ENCODE measurements at regions not wholly inside any gene's neighbourhood (a gene's known extent, or its start where the extent isn't known, plus 50 kb on each side); places are given as distances from the start of the nearest gene placed in this dataset.

DNA sequence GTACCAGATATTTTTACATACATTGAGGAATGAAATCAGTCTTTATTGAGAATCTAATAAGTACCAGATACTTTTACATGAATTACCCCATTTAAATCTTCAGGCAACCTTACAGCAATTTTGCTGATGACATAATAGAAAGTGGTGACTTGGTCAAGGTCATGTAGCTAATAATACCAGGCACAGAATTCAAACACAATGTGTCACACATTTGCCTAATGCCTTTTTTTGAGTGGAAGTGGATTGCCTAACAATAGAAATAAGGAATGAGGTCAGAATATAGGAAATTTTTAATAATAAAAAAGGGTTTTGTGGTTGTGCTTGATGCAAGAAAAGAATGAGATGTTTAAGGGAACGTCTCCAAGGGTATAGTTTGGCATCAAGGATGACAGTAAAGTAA is 466.6 kb upstream of the IGFBP3 start:
- Histone ChIP-seq H3K27ac (ENCODE audit: low read depth in 1 of 2, low read length in 2 of 2) (no peak overlapping the region), H3K36me3 (ENCODE audit: insufficient read depth, low read length) (no peaks in the 10 kb centered on the region), H3K4me3 (ENCODE audit: low read length) (no peak overlapping the region), H3K9me3 (ENCODE audit: control insufficient read depth in 1 of 2, insufficient read depth in 1 of 2, low read length in 2 of 2) (no peaks in the 10 kb centered on the region), H3K27me3 (ENCODE audit: control insufficient read depth in 1 of 2, insufficient read depth in 2 of 2, low read length in 2 of 2) (no peaks in the 10 kb centered on the region), H3K4me1 (ENCODE audit: insufficient read depth, low read length) (no peaks in the 10 kb centered on the region)
- no peaks in the 10 kb centered on the region for H3K27me3 Mint-ChIP-seq
- H3K27ac Mint-ChIP-seq = no peak overlapping the region
- DNase-seq (no peak), ATAC-seq (ENCODE audit: poor library complexity) (no peak)
- intact Hi-C loops (cut with DNase I, micrococcal nuclease) = no loop called here
- no peaks in the 10 kb centered on the region for H3K9me3 Mint-ChIP-seq
- H3K36me3 Mint-ChIP-seq (ENCODE audit: low read depth) = no peaks in the 10 kb centered on the region
- no peak overlapping the region for H3K4me3 Mint-ChIP-seq
- TF ChIP-seq, protein P1, sequence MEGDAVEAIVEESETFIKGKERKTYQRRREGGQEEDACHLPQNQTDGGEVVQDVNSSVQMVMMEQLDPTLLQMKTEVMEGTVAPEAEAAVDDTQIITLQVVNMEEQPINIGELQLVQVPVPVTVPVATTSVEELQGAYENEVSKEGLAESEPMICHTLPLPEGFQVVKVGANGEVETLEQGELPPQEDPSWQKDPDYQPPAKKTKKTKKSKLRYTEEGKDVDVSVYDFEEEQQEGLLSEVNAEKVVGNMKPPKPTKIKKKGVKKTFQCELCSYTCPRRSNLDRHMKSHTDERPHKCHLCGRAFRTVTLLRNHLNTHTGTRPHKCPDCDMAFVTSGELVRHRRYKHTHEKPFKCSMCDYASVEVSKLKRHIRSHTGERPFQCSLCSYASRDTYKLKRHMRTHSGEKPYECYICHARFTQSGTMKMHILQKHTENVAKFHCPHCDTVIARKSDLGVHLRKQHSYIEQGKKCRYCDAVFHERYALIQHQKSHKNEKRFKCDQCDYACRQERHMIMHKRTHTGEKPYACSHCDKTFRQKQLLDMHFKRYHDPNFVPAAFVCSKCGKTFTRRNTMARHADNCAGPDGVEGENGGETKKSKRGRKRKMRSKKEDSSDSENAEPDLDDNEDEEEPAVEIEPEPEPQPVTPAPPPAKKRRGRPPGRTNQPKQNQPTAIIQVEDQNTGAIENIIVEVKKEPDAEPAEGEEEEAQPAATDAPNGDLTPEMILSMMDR (IDR thresholded peaks at IDR 0.05) = no peak
- POLR2A ChIA-PET = no interaction called here
- CTCF ChIA-PET = no interaction called here
- no peaks in the 10 kb centered on the region for H3K4me1 Mint-ChIP-seq (ENCODE audit: low read depth)

DNA sequence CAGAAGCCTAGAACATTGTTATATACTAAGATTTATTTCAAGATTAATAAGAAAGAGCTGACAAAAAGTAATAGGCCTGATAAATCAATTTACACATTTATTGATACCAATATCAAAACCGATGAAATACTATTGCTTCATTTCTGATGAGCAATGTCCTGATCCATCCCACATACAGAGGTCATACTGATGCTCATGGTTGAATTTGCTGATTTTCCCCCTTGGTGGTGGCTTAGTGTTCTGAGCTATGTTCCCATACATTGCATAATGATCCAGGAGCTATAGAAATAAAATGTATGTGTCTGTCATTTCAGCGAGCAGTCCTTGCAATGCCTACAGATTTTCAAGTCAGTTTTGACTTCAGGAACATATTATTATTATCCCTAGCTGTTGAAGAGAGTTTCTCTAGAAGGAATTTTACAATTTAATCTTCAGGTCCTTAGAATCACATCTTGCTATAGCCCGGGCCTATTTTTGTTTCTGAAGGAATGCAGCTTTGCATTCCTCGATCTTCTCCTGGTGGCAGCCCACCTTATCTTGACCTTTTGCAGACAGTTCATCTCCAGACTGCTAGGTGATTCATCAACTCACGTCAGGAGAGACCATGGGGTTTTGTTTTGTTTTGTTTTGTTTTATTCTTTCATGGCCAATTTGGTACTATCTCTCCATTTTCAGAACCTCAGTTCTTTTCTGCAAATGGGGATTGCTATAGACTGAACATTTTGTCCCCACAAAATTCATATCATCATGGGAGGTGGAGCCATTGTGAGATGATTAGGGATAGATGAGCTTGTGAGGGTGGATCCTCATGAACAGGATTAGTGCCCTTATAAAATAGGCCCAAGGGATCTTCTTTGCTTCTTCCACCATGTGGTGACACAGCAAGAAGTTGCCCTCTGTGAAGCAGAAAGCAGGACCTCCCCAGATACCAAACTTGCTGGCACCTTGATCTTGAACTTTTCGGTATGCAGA is 465.6 kb upstream of the IGFBP3 start:
- intact Hi-C loops (cut with DNase I, micrococcal nuclease) = no loop called here
- H3K4me3 ChIP-seq (ENCODE audit: low read length) = no peak overlapping the region
- no peak for DNase-seq
- Mint-ChIP-seq H3K4me1 (ENCODE audit: low read depth) (no peaks in the 10 kb centered on the region), H3K4me3 (no peak overlapping the region), H3K27me3 (no peaks in the 10 kb centered on the region), H3K9me3 (no peaks in the 10 kb centered on the region), H3K27ac (no peak overlapping the region), H3K36me3 (ENCODE audit: low read depth) (no peaks in the 10 kb centered on the region)
- CTCF ChIA-PET = no interaction called here
- POLR2A ChIA-PET = no interaction called here
- no peaks in the 10 kb centered on the region for H3K27me3 ChIP-seq (ENCODE audit: control insufficient read depth in 1 of 2, insufficient read depth in 2 of 2, low read length in 2 of 2)
- ATAC-seq (ENCODE audit: poor library complexity) = no peak
- no peaks in the 10 kb centered on the region for H3K36me3 ChIP-seq (ENCODE audit: insufficient read depth, low read length)
- H3K4me1 ChIP-seq (ENCODE audit: insufficient read depth, low read length) = no peaks in the 10 kb centered on the region
- TF ChIP-seq, protein P1 (IDR thresholded peaks at IDR 0.05) = no peak
- no peak overlapping the region for H3K27ac ChIP-seq (ENCODE audit: low read depth in 1 of 2, low read length in 2 of 2)
- H3K9me3 ChIP-seq (ENCODE audit: control insufficient read depth in 1 of 2, insufficient read depth in 1 of 2, low read length in 2 of 2) = no peaks in the 10 kb centered on the region

DNA sequence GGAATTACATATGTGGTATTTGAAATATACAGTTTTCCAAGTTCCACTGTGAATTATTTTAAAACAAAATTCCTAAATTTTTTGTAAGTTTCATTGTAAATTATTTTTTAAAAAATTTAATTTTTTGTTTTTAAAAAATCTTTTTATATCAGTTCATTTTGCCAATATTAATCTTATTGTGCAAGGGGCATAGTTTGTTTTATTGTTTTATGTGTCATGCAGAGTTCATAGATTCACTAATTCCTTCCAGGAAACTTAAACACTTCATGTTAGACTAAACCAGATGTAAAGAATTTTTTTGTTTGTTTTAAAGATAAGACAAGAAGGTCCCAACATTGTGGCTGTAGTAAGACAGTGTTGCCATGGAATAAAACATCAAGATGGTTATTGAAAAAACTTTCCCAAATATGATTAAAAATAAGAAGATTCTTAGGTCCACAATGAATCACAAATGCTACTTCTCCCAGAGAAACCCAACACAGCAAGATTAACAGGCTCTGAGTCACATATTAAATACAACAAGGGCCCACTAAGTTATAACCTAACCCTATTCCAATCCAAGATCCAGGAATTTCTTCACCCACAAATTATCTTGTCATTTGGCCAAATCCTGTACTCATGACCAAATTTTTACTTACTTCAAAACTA is 464.7 kb upstream of the IGFBP3 start:
- TF ChIP-seq, protein P1 (IDR thresholded peaks at IDR 0.05) = no peak
- Mint-ChIP-seq H3K27ac (no peak overlapping the region), H3K9me3 (no peaks in the 10 kb centered on the region), H3K4me3 (no peak overlapping the region), H3K36me3 (ENCODE audit: low read depth) (no peaks in the 10 kb centered on the region), H3K4me1 (ENCODE audit: low read depth) (no peaks in the 10 kb centered on the region), H3K27me3 (no peaks in the 10 kb centered on the region)
- no peak for ATAC-seq (ENCODE audit: poor library complexity)
- intact Hi-C loops (cut with DNase I, micrococcal nuclease) = no loop called here
- DNase-seq = no peak
- Histone ChIP-seq H3K4me3 (ENCODE audit: low read length) (no peak overlapping the region), H3K27ac (ENCODE audit: low read depth in 1 of 2, low read length in 2 of 2) (no peak overlapping the region), H3K36me3 (ENCODE audit: insufficient read depth, low read length) (no peaks in the 10 kb centered on the region), H3K27me3 (ENCODE audit: control insufficient read depth in 1 of 2, insufficient read depth in 2 of 2, low read length in 2 of 2) (no peaks in the 10 kb centered on the region), H3K4me1 (ENCODE audit: insufficient read depth, low read length) (no peaks in the 10 kb centered on the region), H3K9me3 (ENCODE audit: control insufficient read depth in 1 of 2, insufficient read depth in 1 of 2, low read length in 2 of 2) (no peaks in the 10 kb centered on the region)
- CTCF ChIA-PET = no interaction called here
- POLR2A ChIA-PET = no interaction called here

Measured in CD4-positive, alpha-beta T cell (primary cell).